ENCODE measurements at regions not wholly inside any gene's neighbourhood (a gene's known extent, or its start where the extent isn't known, plus 50 kb on each side); places are given as distances from the start of the nearest gene placed in this dataset.
"Not testable (repeated sequence)": the region's sequence is repeated elsewhere in the genome, so short reads cannot be mapped to it uniquely, and the experiment has no call there.

DNA sequence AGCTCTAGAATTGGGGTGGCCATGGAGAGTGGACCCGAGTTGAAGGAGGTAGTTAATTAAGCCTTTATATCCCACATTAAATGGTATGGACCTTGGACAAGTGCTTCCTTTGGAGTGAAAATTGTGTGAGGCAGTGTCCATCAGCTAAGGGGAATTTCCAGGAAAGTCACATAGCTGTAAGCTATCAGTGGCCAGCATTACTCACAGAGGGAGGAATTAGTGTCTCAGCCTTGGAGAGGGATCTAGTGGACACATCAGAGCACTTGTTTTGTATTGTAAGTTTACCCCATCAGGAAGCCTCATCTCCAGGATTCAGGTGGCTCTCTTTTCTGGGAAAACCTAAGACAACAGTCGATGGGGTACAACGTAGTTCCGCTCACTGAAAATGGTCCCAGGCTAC, 416.7 kb downstream of the TFEC start:
- intact Hi-C loops (cut with micrococcal nuclease; ENCODE audit: unreplicated experiment): no loop called here
- TF ChIP-seq EZH2 (IDR thresholded peaks at IDR 0.05; ENCODE audit: low read depth): no peak
- TF ChIP-seq, protein P1, sequence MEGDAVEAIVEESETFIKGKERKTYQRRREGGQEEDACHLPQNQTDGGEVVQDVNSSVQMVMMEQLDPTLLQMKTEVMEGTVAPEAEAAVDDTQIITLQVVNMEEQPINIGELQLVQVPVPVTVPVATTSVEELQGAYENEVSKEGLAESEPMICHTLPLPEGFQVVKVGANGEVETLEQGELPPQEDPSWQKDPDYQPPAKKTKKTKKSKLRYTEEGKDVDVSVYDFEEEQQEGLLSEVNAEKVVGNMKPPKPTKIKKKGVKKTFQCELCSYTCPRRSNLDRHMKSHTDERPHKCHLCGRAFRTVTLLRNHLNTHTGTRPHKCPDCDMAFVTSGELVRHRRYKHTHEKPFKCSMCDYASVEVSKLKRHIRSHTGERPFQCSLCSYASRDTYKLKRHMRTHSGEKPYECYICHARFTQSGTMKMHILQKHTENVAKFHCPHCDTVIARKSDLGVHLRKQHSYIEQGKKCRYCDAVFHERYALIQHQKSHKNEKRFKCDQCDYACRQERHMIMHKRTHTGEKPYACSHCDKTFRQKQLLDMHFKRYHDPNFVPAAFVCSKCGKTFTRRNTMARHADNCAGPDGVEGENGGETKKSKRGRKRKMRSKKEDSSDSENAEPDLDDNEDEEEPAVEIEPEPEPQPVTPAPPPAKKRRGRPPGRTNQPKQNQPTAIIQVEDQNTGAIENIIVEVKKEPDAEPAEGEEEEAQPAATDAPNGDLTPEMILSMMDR (conservative IDR thresholded peaks at IDR 0.05): no peak
- H3K27ac ChIP-seq: no peak overlapping the region

DNA sequence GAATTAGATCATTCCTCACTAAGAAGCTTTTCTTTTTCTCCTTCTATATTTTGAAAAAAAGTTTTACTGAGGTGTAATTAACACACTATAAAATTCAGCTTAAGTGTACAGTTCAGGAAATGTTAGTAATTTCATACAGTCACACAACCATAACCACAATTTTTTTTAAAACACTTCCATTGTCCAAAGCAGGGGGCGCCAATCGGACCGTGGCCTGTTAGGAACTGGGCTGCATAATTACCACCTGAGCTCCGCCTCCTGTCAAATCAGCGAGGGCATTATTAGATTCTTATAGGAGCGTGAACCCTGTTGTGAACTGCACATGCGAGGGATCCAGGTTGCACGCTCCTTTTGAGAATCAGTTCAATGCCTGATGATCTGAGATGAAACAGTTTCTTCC, 427.1 kb downstream of the TFEC start:
- Histone ChIP-seq H3K9me2 (ENCODE audit: insufficient read depth) (no peaks in the 10 kb centered on the region), H4K20me1 (ENCODE audit: insufficient read depth) (no peaks in the 10 kb centered on the region), H3K4me1 (replicated peaks; ENCODE audit: insufficient read depth) (no peaks in the 10 kb centered on the region), H2AFZ (no peak overlapping the region), H3F3A (ENCODE audit: insufficient read depth, low read depth) (no peaks in the 10 kb centered on the region), H3K79me2 (ENCODE audit: low read depth) (no peaks in the 10 kb centered on the region), H3K4me3 (no peak overlapping the region), H3K9me3 (ENCODE audit: insufficient read depth, low read depth) (no peaks in the 10 kb centered on the region), H3K4me2 (no peak overlapping the region), H3K27me3 (ENCODE audit: insufficient read depth, low read depth) (no peaks in the 10 kb centered on the region), H3K27ac (no peak overlapping the region), H3K36me3 (ENCODE audit: low read depth) (no peaks in the 10 kb centered on the region)
- CTCF ChIA-PET: interaction anchor here (0.7 kb wide), 1 partner anchor 32 kb away, joined by 3 read pairs; no protein-coding TSS in a partner anchor
- no peak for DNase-seq
- BruUV-seq (replicated peaks): no TSS peak
- intact Hi-C loops (cut with micrococcal nuclease; ENCODE audit: unreplicated experiment): no loop called here
- TF ChIP-seq EZH2 (IDR thresholded peaks at IDR 0.05; ENCODE audit: low read depth): no peak
- TF ChIP-seq, protein P1 (conservative IDR thresholded peaks at IDR 0.05): no peak
- POLR2A ChIA-PET (ENCODE audit: unreplicated experiment): no interaction called here

More for the DNA sequence above, 416.7 kb downstream of the TFEC start:
- ChIA-PET CTCF (no interaction called here), POLR2A (ENCODE audit: unreplicated experiment) (no interaction called here)
- Histone ChIP-seq H3K4me2 (no peak overlapping the region), H3K9me2 (ENCODE audit: insufficient read depth) (no peaks in the 10 kb centered on the region), H3K9me3 (ENCODE audit: insufficient read depth, low read depth) (no peaks in the 10 kb centered on the region), H4K20me1 (ENCODE audit: insufficient read depth) (no peaks in the 10 kb centered on the region), H3K36me3 (ENCODE audit: low read depth) (no peaks in the 10 kb centered on the region), H3K79me2 (ENCODE audit: low read depth) (no peaks in the 10 kb centered on the region), H3K27me3 (ENCODE audit: insufficient read depth, low read depth) (no peaks in the 10 kb centered on the region), H3K4me3 (no peak overlapping the region), H2AFZ (no peak overlapping the region), H3K4me1 (replicated peaks; ENCODE audit: insufficient read depth) (no peaks in the 10 kb centered on the region), H3F3A (ENCODE audit: insufficient read depth, low read depth) (no peaks in the 10 kb centered on the region)
- DNase-seq: no peak
- no TSS peak for BruUV-seq (replicated peaks)

DNA sequence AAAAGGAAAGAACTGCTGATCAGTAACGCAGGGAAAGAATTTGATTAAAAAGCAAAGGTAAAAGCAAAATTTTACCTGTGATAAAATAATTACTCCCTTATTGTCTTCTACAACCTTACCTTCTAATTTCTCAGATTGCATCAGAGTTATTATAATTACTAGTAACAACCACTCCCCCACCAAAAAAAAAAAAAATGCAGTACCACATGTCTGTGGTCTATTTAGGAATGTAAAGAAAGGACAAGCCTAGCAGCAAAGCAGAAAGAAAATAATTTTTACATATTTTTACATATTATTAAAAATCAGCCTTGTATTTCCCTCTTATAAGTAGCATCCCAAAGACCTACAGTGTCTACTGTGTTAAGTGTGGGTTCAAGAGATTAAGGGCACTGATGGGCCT, 430.4 kb downstream of the TFEC start:
- intact Hi-C loops (cut with micrococcal nuclease; ENCODE audit: unreplicated experiment): no loop called here
- ChIA-PET CTCF (no interaction called here), POLR2A (ENCODE audit: unreplicated experiment) (interaction anchor here (0.6 kb wide), 1 partner anchor 28 kb away, joined by 3 read pairs; no protein-coding TSS in a partner anchor)
- Histone ChIP-seq H3K4me1 (replicated peaks; ENCODE audit: insufficient read depth) (no peaks in the 10 kb centered on the region), H4K20me1 (ENCODE audit: insufficient read depth) (no peaks in the 10 kb centered on the region), H3K79me2 (ENCODE audit: low read depth) (no peaks in the 10 kb centered on the region), H3K9me2 (ENCODE audit: insufficient read depth) (no peaks in the 10 kb centered on the region), H3K9me3 (ENCODE audit: insufficient read depth, low read depth) (peaks cover 8% of the 10 kb centered on the region; the same call in 1 of the 2 replicates), H3F3A (ENCODE audit: insufficient read depth, low read depth) (no peaks in the 10 kb centered on the region), H3K4me2 (no peak overlapping the region), H2AFZ (no peak overlapping the region), H3K36me3 (ENCODE audit: low read depth) (no peaks in the 10 kb centered on the region), H3K27me3 (ENCODE audit: insufficient read depth, low read depth) (no peaks in the 10 kb centered on the region), H3K4me3 (no peak overlapping the region), H3K27ac (no peak overlapping the region)
- no peak for DNase-seq
- no TSS peak for BruUV-seq (replicated peaks)
- TF ChIP-seq EZH2 (IDR thresholded peaks at IDR 0.05; ENCODE audit: low read depth): no peak
- TF ChIP-seq, protein P1 (conservative IDR thresholded peaks at IDR 0.05): no peak

DNA sequence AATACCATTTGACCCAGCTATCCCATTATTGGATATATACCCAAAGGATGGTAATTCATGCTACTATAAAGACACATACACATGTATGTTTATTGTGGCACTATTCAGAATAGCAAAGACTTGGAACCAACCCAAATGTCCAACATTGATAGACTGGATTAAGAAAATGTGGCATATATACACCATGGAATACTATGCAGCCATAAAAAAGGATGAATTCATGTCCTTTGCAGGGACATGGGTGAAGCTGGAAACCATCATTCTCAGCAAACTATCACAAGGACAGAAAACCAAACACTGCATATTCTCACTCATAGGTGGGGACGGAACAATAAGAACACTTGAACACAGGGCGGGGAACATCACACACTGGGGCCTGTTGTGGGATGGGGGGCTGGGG, 431.4 kb downstream of the TFEC start:
- H3K9me3 ChIP-seq (ENCODE audit: insufficient read depth, low read depth); DNase-seq; H3K27ac ChIP-seq; H3K4me3 ChIP-seq; H3K9me2 ChIP-seq (ENCODE audit: insufficient read depth); H2AFZ ChIP-seq; POLR2A ChIA-PET (ENCODE audit: unreplicated experiment); H3K36me3 ChIP-seq (ENCODE audit: low read depth); H3K4me1 ChIP-seq (replicated peaks; ENCODE audit: insufficient read depth); BruUV-seq (replicated peaks); H3K4me2 ChIP-seq; H3K27me3 ChIP-seq (ENCODE audit: insufficient read depth, low read depth); CTCF ChIA-PET; H3K79me2 ChIP-seq (ENCODE audit: low read depth); H3F3A ChIP-seq (ENCODE audit: insufficient read depth, low read depth); H4K20me1 ChIP-seq (ENCODE audit: insufficient read depth); intact Hi-C loops (cut with micrococcal nuclease; ENCODE audit: unreplicated experiment): not testable (repeated sequence)

DNA sequence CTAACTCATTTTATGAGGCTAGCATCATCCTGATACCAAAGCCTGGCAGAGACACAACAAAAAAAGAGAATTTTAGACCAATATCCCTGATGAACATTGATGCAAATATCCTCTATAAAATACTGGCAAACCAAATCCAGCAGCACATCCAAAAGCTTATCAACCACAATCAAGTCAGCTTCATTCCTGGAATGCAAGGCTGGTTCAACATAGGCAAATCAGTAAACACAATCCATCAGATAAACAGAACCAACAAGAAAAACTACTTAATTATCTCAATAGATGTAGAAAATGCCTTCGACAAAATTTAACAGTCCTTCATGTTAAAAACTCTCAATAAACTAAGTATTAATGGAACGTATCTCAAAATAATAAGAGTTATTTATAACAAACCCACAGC, 433.3 kb downstream of the TFEC start:
- DNase-seq; BruUV-seq (replicated peaks); POLR2A ChIA-PET (ENCODE audit: unreplicated experiment); H2AFZ ChIP-seq; H3K4me3 ChIP-seq; H3K79me2 ChIP-seq (ENCODE audit: low read depth); H4K20me1 ChIP-seq (ENCODE audit: insufficient read depth); H3K4me1 ChIP-seq (replicated peaks; ENCODE audit: insufficient read depth); H3F3A ChIP-seq (ENCODE audit: insufficient read depth, low read depth); H3K4me2 ChIP-seq; H3K9me2 ChIP-seq (ENCODE audit: insufficient read depth); H3K27ac ChIP-seq; intact Hi-C loops (cut with micrococcal nuclease; ENCODE audit: unreplicated experiment); H3K9me3 ChIP-seq (ENCODE audit: insufficient read depth, low read depth); CTCF ChIA-PET; H3K27me3 ChIP-seq (ENCODE audit: insufficient read depth, low read depth); H3K36me3 ChIP-seq (ENCODE audit: low read depth): not testable (repeated sequence)

Measured in PC-9 (cell line).